ENCODE measurements at regions not wholly inside any gene's neighbourhood (a gene's known extent, or its start where the extent isn't known, plus 50 kb on each side); places are given as distances from the start of the nearest gene placed in this dataset.

GRCh38 chr5:72673623-72674022 is 142.8 kb upstream of the TNPO1 start:
- Histone ChIP-seq H3K9me2 (ENCODE audit: low read depth, low read length) (no peaks in the 10 kb centered on the region), H4K20me1 (ENCODE audit: insufficient read depth, low read length) (no peaks in the 10 kb centered on the region), H3K9me3 (ENCODE audit: low read length) (no peaks in the 10 kb centered on the region), H3K27me3 (ENCODE audit: insufficient read depth, low read length) (no peaks in the 10 kb centered on the region), H3K9ac (ENCODE audit: low read length) (no peak overlapping the region), H3K79me2 (ENCODE audit: insufficient read depth, low read length) (no peaks in the 10 kb centered on the region), H3K4me1 (ENCODE audit: insufficient read depth, low read length, severe bottlenecking) (no peaks in the 10 kb centered on the region), H3F3A (ENCODE audit: insufficient read depth, low read length) (no peaks in the 10 kb centered on the region), H2AFZ (ENCODE audit: low read length) (no peak overlapping the region), H3K4me3 (ENCODE audit: low read depth, low read length, poor library complexity, severe bottlenecking) (no peak overlapping the region), H3K4me2 (ENCODE audit: low read length) (no peak overlapping the region), H3K36me3 (ENCODE audit: insufficient read depth, low read length) (no peaks in the 10 kb centered on the region), H3K27ac (ENCODE audit: low read depth, low read length, poor library complexity, severe bottlenecking) (no peak overlapping the region)
- TF ChIP-seq, protein P1, sequence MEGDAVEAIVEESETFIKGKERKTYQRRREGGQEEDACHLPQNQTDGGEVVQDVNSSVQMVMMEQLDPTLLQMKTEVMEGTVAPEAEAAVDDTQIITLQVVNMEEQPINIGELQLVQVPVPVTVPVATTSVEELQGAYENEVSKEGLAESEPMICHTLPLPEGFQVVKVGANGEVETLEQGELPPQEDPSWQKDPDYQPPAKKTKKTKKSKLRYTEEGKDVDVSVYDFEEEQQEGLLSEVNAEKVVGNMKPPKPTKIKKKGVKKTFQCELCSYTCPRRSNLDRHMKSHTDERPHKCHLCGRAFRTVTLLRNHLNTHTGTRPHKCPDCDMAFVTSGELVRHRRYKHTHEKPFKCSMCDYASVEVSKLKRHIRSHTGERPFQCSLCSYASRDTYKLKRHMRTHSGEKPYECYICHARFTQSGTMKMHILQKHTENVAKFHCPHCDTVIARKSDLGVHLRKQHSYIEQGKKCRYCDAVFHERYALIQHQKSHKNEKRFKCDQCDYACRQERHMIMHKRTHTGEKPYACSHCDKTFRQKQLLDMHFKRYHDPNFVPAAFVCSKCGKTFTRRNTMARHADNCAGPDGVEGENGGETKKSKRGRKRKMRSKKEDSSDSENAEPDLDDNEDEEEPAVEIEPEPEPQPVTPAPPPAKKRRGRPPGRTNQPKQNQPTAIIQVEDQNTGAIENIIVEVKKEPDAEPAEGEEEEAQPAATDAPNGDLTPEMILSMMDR (IDR thresholded peaks at IDR 0.05; ENCODE audit: low read length), result no peak
- no peak for TF ChIP-seq EZH2 (IDR thresholded peaks at IDR 0.05; ENCODE audit: borderline replicate concordance, low read length)

DNA sequence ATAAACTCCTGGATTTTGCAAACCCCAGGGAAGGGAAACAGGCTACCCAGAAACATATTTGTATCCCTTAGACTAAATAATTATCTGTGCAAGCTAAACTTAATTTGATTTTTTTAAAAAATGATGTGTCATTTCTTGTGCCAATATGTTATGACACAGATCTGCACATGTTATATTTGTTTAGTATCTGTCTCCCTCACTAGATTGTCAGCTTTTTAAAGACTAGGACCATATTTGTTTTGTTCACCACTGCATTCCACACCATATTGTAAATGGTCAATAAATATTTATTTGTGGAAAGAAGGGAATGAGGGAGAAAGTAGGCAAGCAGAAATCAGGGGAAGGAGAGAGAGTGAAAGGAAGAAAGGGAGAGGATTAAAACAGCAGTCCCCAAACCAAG is 143.3 kb upstream of the TNPO1 start:
- TF ChIP-seq, protein P1 (IDR thresholded peaks at IDR 0.05; ENCODE audit: low read length), result no peak
- TF ChIP-seq EZH2 (IDR thresholded peaks at IDR 0.05; ENCODE audit: borderline replicate concordance, low read length), result no peak

DNA sequence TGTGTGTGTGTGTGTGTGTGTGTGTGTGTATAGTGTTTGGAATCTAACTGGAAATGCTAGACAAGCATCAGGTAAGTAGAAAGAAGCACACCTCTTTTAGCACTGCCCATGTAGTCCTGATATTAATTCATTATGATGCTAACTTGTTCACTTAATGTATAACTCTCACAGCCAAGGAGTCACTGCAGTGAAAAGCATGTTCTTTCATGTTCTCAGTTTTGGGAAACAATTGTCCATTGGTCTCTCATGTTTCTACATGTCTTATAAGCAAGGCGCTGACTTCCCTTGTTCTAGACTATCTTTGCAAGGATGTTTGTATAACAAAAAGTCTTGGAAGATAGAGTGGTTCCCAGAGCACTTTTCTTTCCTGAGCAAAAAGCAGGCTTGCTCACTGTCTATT is 148.8 kb upstream of the TNPO1 start:
- H4K20me1 ChIP-seq (ENCODE audit: insufficient read depth, low read length), result no peaks in the 10 kb centered on the region
- H3K4me1 ChIP-seq (ENCODE audit: insufficient read depth, low read length, severe bottlenecking), result no peaks in the 10 kb centered on the region
- no peak overlapping the region for H3K9ac ChIP-seq (ENCODE audit: low read length)
- H3K9me2 ChIP-seq (ENCODE audit: low read depth, low read length), result no peaks in the 10 kb centered on the region
- TF ChIP-seq, protein P1 (IDR thresholded peaks at IDR 0.05; ENCODE audit: low read length), result no peak
- TF ChIP-seq EZH2 (IDR thresholded peaks at IDR 0.05; ENCODE audit: borderline replicate concordance, low read length), result no peak
- H2AFZ ChIP-seq (ENCODE audit: low read length), result no peak overlapping the region
- H3K36me3 ChIP-seq (ENCODE audit: insufficient read depth, low read length), result no peaks in the 10 kb centered on the region
- no peaks in the 10 kb centered on the region for H3F3A ChIP-seq (ENCODE audit: insufficient read depth, low read length)
- H3K79me2 ChIP-seq (ENCODE audit: insufficient read depth, low read length), result no peaks in the 10 kb centered on the region
- no peaks in the 10 kb centered on the region for H3K9me3 ChIP-seq (ENCODE audit: low read length)
- H3K27me3 ChIP-seq (ENCODE audit: insufficient read depth, low read length), result no peaks in the 10 kb centered on the region
- H3K27ac ChIP-seq (ENCODE audit: low read depth, low read length, poor library complexity, severe bottlenecking), result no peak overlapping the region
- H3K4me3 ChIP-seq (ENCODE audit: low read depth, low read length, poor library complexity, severe bottlenecking), result no peak overlapping the region
- no peak overlapping the region for H3K4me2 ChIP-seq (ENCODE audit: low read length)

More for the DNA sequence above, 143.3 kb upstream of the TNPO1 start:
- Histone ChIP-seq H3K4me2 (ENCODE audit: low read length) (no peak overlapping the region), H3F3A (ENCODE audit: insufficient read depth, low read length) (no peaks in the 10 kb centered on the region), H3K27ac (ENCODE audit: low read depth, low read length, poor library complexity, severe bottlenecking) (no peak overlapping the region), H3K27me3 (ENCODE audit: insufficient read depth, low read length) (no peaks in the 10 kb centered on the region), H4K20me1 (ENCODE audit: insufficient read depth, low read length) (no peaks in the 10 kb centered on the region), H3K36me3 (ENCODE audit: insufficient read depth, low read length) (no peaks in the 10 kb centered on the region), H3K9me2 (ENCODE audit: low read depth, low read length) (no peaks in the 10 kb centered on the region), H3K79me2 (ENCODE audit: insufficient read depth, low read length) (no peaks in the 10 kb centered on the region), H3K9me3 (ENCODE audit: low read length) (no peaks in the 10 kb centered on the region), H3K4me1 (ENCODE audit: insufficient read depth, low read length, severe bottlenecking) (no peaks in the 10 kb centered on the region), H2AFZ (ENCODE audit: low read length) (no peak overlapping the region), H3K4me3 (ENCODE audit: low read depth, low read length, poor library complexity, severe bottlenecking) (no peak overlapping the region), H3K9ac (ENCODE audit: low read length) (no peak overlapping the region)

Measured in OCI-LY1 (cell line).